ENCODE measurements at regions not wholly inside any gene's neighbourhood (a gene's known extent, or its start where the extent isn't known, plus 50 kb on each side); places are given as distances from the start of the nearest gene placed in this dataset.

- Histone ChIP-seq H2BK5ac (ENCODE audit: low read depth, low read length) (no peak overlapping the region), H3K14ac (ENCODE audit: insufficient read length) (no peak overlapping the region), H4K5ac (ENCODE audit: insufficient read length, low read depth, low read length) (no peak overlapping the region), H2BK120ac (replicated peaks; ENCODE audit: low read depth, low read length) (no peak overlapping the region), H2BK12ac (ENCODE audit: low read depth, low read length) (no peak overlapping the region), H3K56ac (replicated peaks; ENCODE audit: insufficient read length, low read depth, low read length) (no peak overlapping the region), H3K79me1 (ENCODE audit: low read depth, low read length) (no peaks in the 10 kb centered on the region), H3K36me3 (ENCODE audit: control insufficient read depth in 2 of 4, insufficient read depth in 4 of 4, low read length in 3 of 4) (no peaks in the 10 kb centered on the region), H2AK5ac (ENCODE audit: low read depth, low read length) (no peak overlapping the region), H4K8ac (ENCODE audit: extremely low read depth, insufficient read depth, low read length) (no peak overlapping the region), H3K4me1 (replicated peaks in 1 of 4; ENCODE audit: control insufficient read depth in 3 of 4, insufficient read depth in 4 of 4, low read length in 3 of 4) (no peaks in the 10 kb centered on the region), H4K20me1 (replicated peaks in 1 of 2; ENCODE audit: control insufficient read depth in 1 of 2, insufficient read depth in 2 of 2, low read length in 2 of 2) (no peaks in the 10 kb centered on the region), H2BK20ac (ENCODE audit: low read length) (no peak overlapping the region), H4K91ac (replicated peaks; ENCODE audit: insufficient read length, low read length) (no peak overlapping the region), H3K27me3 (replicated peaks in 1 of 4; ENCODE audit: control insufficient read depth in 3 of 4, extremely low read depth in 1 of 4, insufficient read depth in 3 of 4, low read length in 3 of 4) (no peaks in the 10 kb centered on the region), H3K18ac (ENCODE audit: extremely low read depth, low read length) (no peak overlapping the region), H3K23ac (ENCODE audit: insufficient read length) (no peak overlapping the region), H3K79me2 (ENCODE audit: control insufficient read depth in 1 of 2, insufficient read depth in 2 of 2, low read length in 2 of 2) (no peaks in the 10 kb centered on the region), H2BK15ac (ENCODE audit: low read length) (no peak overlapping the region), H3K4me2 (ENCODE audit: insufficient read depth in 1 of 2, low read depth in 2 of 2, low read length in 2 of 2) (no peak overlapping the region), H2AFZ (ENCODE audit: low read length) (no peak overlapping the region), H3K4me3 (ENCODE audit: extremely low read depth in 1 of 4, insufficient read depth in 2 of 4, low read depth in 3 of 4, low read length in 4 of 4) (no peak overlapping the region), H3K27ac (ENCODE audit: low read depth, low read length) (no peak overlapping the region), H3K9me3 (ENCODE audit: insufficient read depth in 2 of 2, low read depth in 1 of 2, low read length in 1 of 2) (no peaks in the 10 kb centered on the region), H3K9ac (replicated peaks in 1 of 4; ENCODE audit: extremely low read depth in 1 of 4, low read depth in 3 of 4, low read length in 3 of 4) (no peak overlapping the region), H3K4ac (replicated peaks; ENCODE audit: insufficient read length, low read depth, low read length) (no peak overlapping the region), H3K23me2 (ENCODE audit: low read depth, low read length) (no peaks in the 10 kb centered on the region)
- DNase-seq (ENCODE audit: low read depth in 1 of 2, low spot score in 2 of 2) (no peak), FAIRE-seq (no peak)
- POLR2A ChIA-PET (ENCODE audit: partially characterized antibody), result no interaction called here
- WGBS, 2 experiments (ENCODE audit: extremely low coverage in 1 of 2, insufficient coverage in 1 of 2, insufficient read length in 1 of 2, insufficient replicate concordance in 2 of 2, low coverage in 1 of 2, low lambda C conversion rate in 2 of 2, missing lambda C conversion rate in 1 of 2), result 94% methylated on average over 1 of the region's 1 CpG; no CpG with 5 or more reads in 1 of the 2 experiments
- CTCF ChIA-PET (ENCODE audit: partially characterized antibody), result no interaction called here
- TF ChIP-seq TAF1 (IDR thresholded peaks at IDR 0.05; ENCODE audit: low read depth, low read length) (no peak), RNF2 (IDR thresholded peaks at IDR 0.05; ENCODE audit: borderline replicate concordance, low read depth, low read length, missing control alignments, poor library complexity, severe bottlenecking) (no peak), ASH2L (IDR thresholded peaks at IDR 0.05; ENCODE audit: low read length) (no peak), EZH2 (IDR thresholded peaks at IDR 0.05; ENCODE audit: low read depth, low read length, severe bottlenecking) (no peak), SP4 (IDR thresholded peaks at IDR 0.05; ENCODE audit: low read length) (no peak), MAX (IDR thresholded peaks at IDR 0.05) (no peak), RBBP5 (IDR thresholded peaks at IDR 0.05; ENCODE audit: borderline replicate concordance, low read depth, low read length) (no peak), CHD2 (IDR thresholded peaks at IDR 0.05; ENCODE audit: low read length) (no peak), TEAD4 (IDR thresholded peaks at IDR 0.05; ENCODE audit: low read depth, low read length) (no peak), BCL11A (IDR thresholded peaks at IDR 0.05; ENCODE audit: low read depth in 2 of 2, low read length in 2 of 2) (no peak), CTCF (IDR thresholded peaks at IDR 0.05; ENCODE audit: control extremely low read depth in 1 of 3, insufficient read depth in 1 of 3, low read depth in 1 of 3, low read length in 3 of 3) (no peak), RXRA (IDR thresholded peaks at IDR 0.05; ENCODE audit: insufficient read depth, low read depth, low read length) (no peak), POU5F1 (IDR thresholded peaks at IDR 0.05; ENCODE audit: low read depth, low read length) (no peak)
Measured at GRCh38 chr6:114955363-114955762, 612.5 kb upstream of the HS3ST5 start.
